Naive thymus-derived CD4-positive, alpha-beta T cell (primary cell): ENCODE measurements at regions not wholly inside any gene's neighbourhood (a gene's known extent, or its start where the extent isn't known, plus 50 kb on each side); places are given as distances from the start of the nearest gene placed in this dataset.

ENCODE experiments used
- ATAC-seq: fragments of 150-1000 bp; cut with Tn5 transposase; 2 replicates; pipeline ENCODE4 v1.10.0; 2021; ENCODE audit warnings: mild to moderate bottlenecking, moderate library complexity
- CTCF ChIA-PET: fragments of 350-600 bp; sonication (Branson Sonifier 250); formaldehyde crosslinking; loops from one replicate; lab custom pipeline; 2021; ENCODE audit warnings: antibody characterized with exemption; lab: Charles Lee
- POLR2A ChIA-PET: fragments of 350-600 bp; sonication (Branson Sonifier 250); formaldehyde crosslinking; loops from one replicate; lab custom pipeline; 2021; ENCODE audit warnings: antibody characterized with exemption, inconsistent platforms; lab: Charles Lee
- DNase-seq, 9 donors: peaks; one replicate each; pipeline versions ENCODE4 v3.0.0 to v3.0.0-alpha.2; 2020 to 2022; ENCODE audit warnings: mixed read lengths in 1 of 9
- H3K27ac ChIP-seq: one replicate; pipeline ENCODE4 v1.7.0; 2013; ENCODE audit warnings: mild to moderate bottlenecking, low read depth, low read length, moderate library complexity
- H3K27me3 ChIP-seq, 2 donors: one replicate each; pipeline ENCODE4 v1.7.0; 2013; ENCODE audit warnings: low read length in 2 of 2, mild to moderate bottlenecking in 2 of 2, moderate library complexity in 2 of 2; ENCODE audit not compliant: control insufficient read depth in 2 of 2, insufficient read depth in 2 of 2
- H3K36me3 ChIP-seq, 3 experiments: 1 replicate in 2 of 3; 2 replicates in 1 of 3; pipeline ENCODE4 v1.7.0; 2013; ENCODE audit warnings: low read length in 3 of 3, mild to moderate bottlenecking in 3 of 3, moderate library complexity in 1 of 3; ENCODE audit not compliant: insufficient read depth in 3 of 3, control insufficient read depth in 2 of 3
- H3K4me1 ChIP-seq, 2 donors: one replicate each; pipeline ENCODE4 v1.7.0; 2013; ENCODE audit warnings: low read length in 2 of 2, mild to moderate bottlenecking in 2 of 2, moderate library complexity in 1 of 2; ENCODE audit not compliant: control insufficient read depth in 2 of 2, insufficient read depth in 2 of 2
- H3K4me3 ChIP-seq: 2 replicates; pipeline ENCODE4 v1.7.0; 2013; ENCODE audit warnings: mild to moderate bottlenecking, low read length
- H3K9me3 ChIP-seq, 3 experiments: 1 replicate in 2 of 3; 2 replicates in 1 of 3; pipeline ENCODE4 v1.7.0; 2013; ENCODE audit warnings: low read length in 3 of 3; ENCODE audit not compliant: control insufficient read depth in 2 of 3
- H3K27ac Mint-ChIP-seq, 9 donors: one replicate each; pipeline ENCODE4 v1.8.0; 2020 to 2022; ENCODE audit warnings: mixed read lengths in 9 of 9, mild to moderate bottlenecking in 8 of 9, moderate library complexity in 5 of 9, inconsistent platforms in 2 of 9
- H3K27me3 Mint-ChIP-seq, 5 donors: one replicate each; pipeline ENCODE4 v1.8.0; 2021 to 2022; ENCODE audit warnings: mixed read lengths in 5 of 5, mild to moderate bottlenecking in 1 of 5
- H3K36me3 Mint-ChIP-seq, 5 donors: one replicate each; pipeline ENCODE4 v1.8.0; 2020 to 2022; ENCODE audit warnings: mixed read lengths in 5 of 5, mild to moderate bottlenecking in 3 of 5, inconsistent platforms in 1 of 5
- H3K4me1 Mint-ChIP-seq, 7 donors: one replicate each; pipeline ENCODE4 v1.8.0; 2020 to 2022; ENCODE audit warnings: mixed read lengths in 7 of 7, mild to moderate bottlenecking in 3 of 7, inconsistent platforms in 1 of 7
- H3K4me3 Mint-ChIP-seq, 10 donors: one replicate each; pipeline ENCODE4 v1.8.0; 2020 to 2022; ENCODE audit warnings: mild to moderate bottlenecking in 10 of 10, mixed read lengths in 10 of 10, moderate library complexity in 6 of 10, inconsistent platforms in 2 of 10
- H3K9me3 Mint-ChIP-seq, 11 donors: one replicate each; pipeline ENCODE4 v1.8.0; 2020 to 2022; ENCODE audit warnings: mixed read lengths in 11 of 11, mild to moderate bottlenecking in 4 of 11, inconsistent platforms in 1 of 11, moderate library complexity in 1 of 11
- intact Hi-C, 2 donors: fragments of 100-400 bp; cut with micrococcal nuclease; formaldehyde crosslinking; loops; one replicate each; pipeline ENCODE4 v1.15.1; 2023

- ChIA-PET CTCF (no interaction called here), POLR2A (no interaction called here)
- Histone ChIP-seq H3K27ac (no peak overlapping the region), H3K4me1 (no peaks in the 10 kb centered on the region), H3K9me3 (peaks cover 0 to 4% (median 0%) of the 10 kb centered on the region in 3 experiments), H3K36me3 (no peaks in the 10 kb centered on the region), H3K4me3 (no peak overlapping the region), H3K27me3 (no peaks in the 10 kb centered on the region)
- intact Hi-C loops = no loop called here
- DNase-seq (no peak), ATAC-seq (no peak)
- Mint-ChIP-seq H3K4me1 (peaks cover 0 to 6% (median 0%) of the 10 kb centered on the region in 7 donors), H3K27me3 (peaks cover 10 to 31% (median 28%) of the 10 kb centered on the region in 5 donors), H3K27ac (no peak overlapping the region), H3K4me3 (no peak overlapping the region), H3K9me3 (peaks cover 6 to 27% (median 16%) of the 10 kb centered on the region in 11 donors), H3K36me3 (peaks cover 0 to 7% (median 2%) of the 10 kb centered on the region in 5 donors)
These were observed 114.8 kb upstream of the XYLT1 start for GRCh38 chr16:17585449-17586074.

GRCh38 chr16:17578981-17579874, 108.5 kb upstream of the XYLT1 start:
- CTCF ChIA-PET = interaction anchor here (0.7 to 2.1 kb wide), 11 partner anchors 9 to 717 kb away, joined by 3 to 7 read pairs (median 3); no protein-coding TSS in a partner anchor
- peaks cover 0 to 4% (median 0%) of the 10 kb centered on the region in 3 experiments for H3K9me3 ChIP-seq
- peak; percentile 21 to 62 (median 39) for DNase-seq
- no peaks in the 10 kb centered on the region for H3K4me1 ChIP-seq
- H3K27me3 Mint-ChIP-seq = peaks cover 0 to 18% (median 8%) of the 10 kb centered on the region in 5 donors
- H3K27ac ChIP-seq = no peak overlapping the region
- H3K4me1 Mint-ChIP-seq = peaks cover 0 to 5% (median 0%) of the 10 kb centered on the region in 7 donors
- peaks cover 0 to 9% (median 7%) of the 10 kb centered on the region in 11 donors for H3K9me3 Mint-ChIP-seq
- ATAC-seq = peak; percentile 84
- POLR2A ChIA-PET = interaction anchor here (0.6 kb wide), 1 partner anchor 717 kb away, joined by 3 read pairs; no protein-coding TSS in a partner anchor
- no peak overlapping the region for H3K4me3 Mint-ChIP-seq
- H3K27ac Mint-ChIP-seq = no peak overlapping the region
- H3K36me3 Mint-ChIP-seq = peaks cover 0 to 4% (median 0%) of the 10 kb centered on the region in 5 donors
- no peaks in the 10 kb centered on the region for H3K36me3 ChIP-seq
- intact Hi-C loops = loop anchor here (1.0 to 10.0 kb wide), 7 partner anchors 102 to 718 kb away; no protein-coding TSS in a partner anchor
- H3K27me3 ChIP-seq = no peaks in the 10 kb centered on the region
- no peak overlapping the region for H3K4me3 ChIP-seq

GRCh38 chr16:17574256-17574655, 103.5 kb upstream of the XYLT1 start:
- H3K4me3 Mint-ChIP-seq = no peak overlapping the region
- H3K4me3 ChIP-seq = no peak overlapping the region
- DNase-seq = no peak
- no peak for ATAC-seq
- ChIA-PET POLR2A (no interaction called here), CTCF (no interaction called here)
- no peaks in the 10 kb centered on the region for H3K27me3 ChIP-seq
- H3K27me3 Mint-ChIP-seq = peaks cover 0 to 6% (median 0%) of the 10 kb centered on the region in 5 donors
- no peak overlapping the region for H3K27ac ChIP-seq
- no peaks in the 10 kb centered on the region for H3K4me1 ChIP-seq
- peaks cover 0 to 2% (median 0%) of the 10 kb centered on the region in 7 donors for H3K4me1 Mint-ChIP-seq
- H3K9me3 Mint-ChIP-seq = no peaks in the 10 kb centered on the region
- no peaks in the 10 kb centered on the region for H3K36me3 ChIP-seq
- H3K27ac Mint-ChIP-seq = no peak overlapping the region
- H3K36me3 Mint-ChIP-seq = no peaks in the 10 kb centered on the region
- H3K9me3 ChIP-seq = no peaks in the 10 kb centered on the region
- intact Hi-C loops = loop anchor here (10.0 kb wide), 2 partner anchors 209 to 359 kb away; no protein-coding TSS in a partner anchor

GRCh38 chr16:17572145-17572544, 101.4 kb upstream of the XYLT1 start:
- DNase-seq (no peak), ATAC-seq (no peak)
- H3K36me3 ChIP-seq = no peaks in the 10 kb centered on the region
- H3K27ac ChIP-seq = no peak overlapping the region
- no peaks in the 10 kb centered on the region for H3K4me1 Mint-ChIP-seq
- H3K4me3 Mint-ChIP-seq = no peak overlapping the region
- no peaks in the 10 kb centered on the region for H3K4me1 ChIP-seq
- H3K4me3 ChIP-seq = no peak overlapping the region
- CTCF ChIA-PET = no interaction called here
- intact Hi-C loops = loop anchor here (10.0 kb wide), 2 partner anchors 207 to 357 kb away; no protein-coding TSS in a partner anchor
- no peaks in the 10 kb centered on the region for H3K27me3 ChIP-seq
- H3K27me3 Mint-ChIP-seq = peaks cover 0 to 6% (median 0%) of the 10 kb centered on the region in 5 donors
- POLR2A ChIA-PET = no interaction called here
- no peak overlapping the region for H3K27ac Mint-ChIP-seq
- H3K9me3 Mint-ChIP-seq = no peaks in the 10 kb centered on the region
- no peaks in the 10 kb centered on the region for H3K9me3 ChIP-seq
- no peaks in the 10 kb centered on the region for H3K36me3 Mint-ChIP-seq

- DNase-seq = no peak
- Mint-ChIP-seq H3K27me3 (peaks cover 0 to 6% (median 0%) of the 10 kb centered on the region in 5 donors), H3K36me3 (no peaks in the 10 kb centered on the region), H3K9me3 (no peaks in the 10 kb centered on the region), H3K27ac (no peak overlapping the region), H3K4me3 (no peak overlapping the region), H3K4me1 (no peaks in the 10 kb centered on the region)
- no peaks in the 10 kb centered on the region for H3K4me1 ChIP-seq
- H3K27ac ChIP-seq = no peak overlapping the region
- H3K27me3 ChIP-seq = no peaks in the 10 kb centered on the region
- no peaks in the 10 kb centered on the region for H3K36me3 ChIP-seq
- no peaks in the 10 kb centered on the region for H3K9me3 ChIP-seq
- CTCF ChIA-PET = no interaction called here
- intact Hi-C loops = loop anchor here (10.0 kb wide), 2 partner anchors 207 to 357 kb away; no protein-coding TSS in a partner anchor
- POLR2A ChIA-PET = no interaction called here
- ATAC-seq = no peak
- H3K4me3 ChIP-seq = no peak overlapping the region
These were observed 100.8 kb upstream of the XYLT1 start for GRCh38 chr16:17571499-17572093.

- POLR2A ChIA-PET = interaction anchor here (0.5 kb wide), 1 partner anchor 233 kb away, joined by 3 read pairs; no protein-coding TSS in a partner anchor
- CTCF ChIA-PET = interaction anchor here (0.6 kb wide), 1 partner anchor 13 kb away, joined by 4 read pairs; no protein-coding TSS in a partner anchor
- Histone ChIP-seq H3K27me3 (no peaks in the 10 kb centered on the region), H3K27ac (no peak overlapping the region), H3K9me3 (no peaks in the 10 kb centered on the region), H3K4me1 (no peaks in the 10 kb centered on the region), H3K4me3 (no peak overlapping the region), H3K36me3 (no peaks in the 10 kb centered on the region)
- Mint-ChIP-seq H3K9me3 (peaks cover 0 to 4% (median 0%) of the 10 kb centered on the region in 11 donors), H3K27me3 (peaks cover 0 to 10% (median 6%) of the 10 kb centered on the region in 5 donors), H3K27ac (no peak overlapping the region), H3K36me3 (no peaks in the 10 kb centered on the region), H3K4me3 (no peak overlapping the region), H3K4me1 (no peaks in the 10 kb centered on the region)
- DNase-seq (no peak), ATAC-seq (no peak)
- intact Hi-C loops = no loop called here
These were observed 97.5 kb upstream of the XYLT1 start for GRCh38 chr16:17568239-17568638.
